HG03460 (cell line): ENCODE measurements at regions not wholly inside any gene's neighbourhood (a gene's known extent, or its start where the extent isn't known, plus 50 kb on each side); places are given as distances from the start of the nearest gene placed in this dataset.

Source experiments
- ATAC-seq: cut with Tn5 transposase; IDR thresholded peaks from one replicate; pipeline ENCODE4 v1.9.1; 2021; ENCODE audit not compliant: unreplicated experiment

DNA sequence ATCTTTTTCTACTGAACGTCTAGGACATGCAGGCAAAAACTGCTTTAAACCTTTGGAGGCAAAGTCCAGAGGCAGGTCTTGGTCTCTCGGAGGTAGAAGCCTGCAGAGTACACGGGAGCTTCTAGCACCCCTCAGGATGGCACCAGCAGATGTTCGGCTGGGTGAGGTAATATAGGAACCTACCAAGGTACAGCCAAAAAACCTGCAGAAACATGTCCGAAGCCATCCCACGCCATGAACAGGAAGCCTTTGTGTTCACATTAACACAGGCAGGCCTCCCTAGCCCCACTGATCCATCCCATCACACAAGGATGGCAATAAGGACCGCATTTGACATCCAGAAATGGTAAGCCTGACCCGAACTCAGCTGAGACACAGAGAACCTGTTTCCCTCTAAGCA, 157.9 kb upstream of the HES1 start:
- ATAC-seq, result no peak

DNA sequence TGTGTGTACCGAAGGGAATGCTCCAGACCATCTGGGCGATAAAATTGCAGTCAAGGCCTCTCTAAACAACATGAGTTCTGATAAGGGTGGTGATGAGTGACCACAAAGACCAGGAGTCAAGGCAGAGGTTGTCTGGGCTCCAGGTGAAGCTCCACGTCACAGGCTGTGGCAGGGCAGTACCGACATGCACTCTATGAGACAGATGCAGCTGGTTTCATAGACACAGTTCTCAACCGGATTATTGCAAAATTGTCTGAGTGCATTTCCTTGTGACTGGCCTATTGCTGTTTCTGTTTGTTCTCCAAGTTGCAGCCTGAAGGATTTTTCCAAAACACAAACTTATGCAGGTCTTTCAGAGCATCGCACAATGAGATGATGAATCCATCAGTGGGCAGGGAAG, 157.5 kb upstream of the HES1 start:
- no peak for ATAC-seq

DNA sequence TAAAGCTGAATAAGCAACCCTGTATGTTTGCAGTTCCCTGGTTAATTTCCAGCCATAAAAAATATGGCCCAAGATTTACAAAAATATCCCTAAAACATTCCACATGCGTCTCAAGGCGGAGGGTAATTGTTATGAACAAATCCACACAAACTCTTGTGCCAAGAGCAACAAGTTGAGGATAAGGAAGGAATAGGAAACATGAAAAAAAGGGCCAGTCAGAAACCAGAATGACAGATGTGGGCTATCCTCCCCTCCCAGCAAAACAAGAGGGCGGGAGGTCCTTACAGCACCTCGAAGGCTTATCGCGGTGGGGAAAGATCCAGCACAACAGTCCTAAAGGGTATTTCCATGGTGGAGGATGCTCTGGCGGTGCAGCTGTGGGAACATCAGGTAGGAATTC, 155.6 kb upstream of the HES1 start:
- ATAC-seq, result no peak

DNA sequence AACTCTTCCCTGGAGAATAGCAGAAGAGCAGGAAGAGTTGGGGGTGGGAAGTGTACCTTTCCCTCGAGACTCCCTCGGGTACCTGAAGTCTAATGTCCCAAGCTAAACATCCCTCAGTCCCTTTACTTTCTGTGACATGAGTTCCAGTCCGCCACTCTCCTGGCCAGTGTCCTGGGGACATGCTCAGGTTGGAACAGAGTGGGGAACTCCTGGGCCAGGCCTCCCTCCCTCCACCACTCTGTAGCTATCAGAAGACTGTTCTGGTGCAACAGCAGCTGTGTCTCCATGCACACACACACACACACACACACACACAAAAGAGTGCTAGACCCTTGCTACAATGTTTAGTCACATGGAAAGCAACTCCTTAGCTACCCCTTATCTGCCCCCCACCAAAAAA, 155.0 kb upstream of the HES1 start:
- ATAC-seq, result no peak

DNA sequence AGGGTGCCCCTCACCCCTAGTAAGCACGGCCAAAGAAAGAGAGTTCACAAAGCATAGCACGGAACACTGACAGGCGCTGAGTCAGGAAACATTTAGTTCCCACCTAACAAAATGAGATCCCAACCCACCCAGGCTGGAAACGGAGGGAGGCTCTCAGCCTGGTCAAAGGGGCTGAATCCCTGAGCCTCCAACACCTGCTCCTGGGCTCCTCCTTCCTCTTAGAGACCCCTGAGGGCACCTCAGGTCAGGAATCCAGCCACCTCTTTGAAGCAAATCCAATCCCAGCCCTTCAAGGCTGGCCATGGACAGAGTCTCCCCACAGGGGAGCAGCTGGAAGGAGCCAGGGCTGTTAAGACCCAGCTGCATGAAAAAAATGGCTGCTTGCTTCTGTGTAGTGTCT, 154.4 kb upstream of the HES1 start:
- ATAC-seq, result no peak

DNA sequence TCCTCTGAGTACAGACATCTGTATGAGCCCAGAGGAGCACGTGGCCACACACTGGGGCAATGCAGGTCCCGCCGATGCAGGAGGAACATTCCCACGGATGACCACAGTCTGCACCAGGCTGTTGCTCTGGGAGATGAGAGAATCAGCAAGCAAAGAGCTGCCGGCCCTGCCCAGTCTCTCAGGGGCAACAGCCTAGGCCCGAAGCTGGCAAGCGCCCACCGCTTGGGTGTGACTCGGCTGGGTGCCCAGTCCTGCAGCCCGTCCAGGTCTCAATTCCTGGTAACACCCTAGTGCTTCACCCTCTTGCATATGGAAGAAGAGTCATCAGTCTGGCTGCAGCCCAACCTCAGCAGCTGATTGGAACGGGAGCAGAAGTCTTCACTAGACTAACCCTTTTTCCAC, 153.7 kb upstream of the HES1 start:
- ATAC-seq, result no peak

DNA sequence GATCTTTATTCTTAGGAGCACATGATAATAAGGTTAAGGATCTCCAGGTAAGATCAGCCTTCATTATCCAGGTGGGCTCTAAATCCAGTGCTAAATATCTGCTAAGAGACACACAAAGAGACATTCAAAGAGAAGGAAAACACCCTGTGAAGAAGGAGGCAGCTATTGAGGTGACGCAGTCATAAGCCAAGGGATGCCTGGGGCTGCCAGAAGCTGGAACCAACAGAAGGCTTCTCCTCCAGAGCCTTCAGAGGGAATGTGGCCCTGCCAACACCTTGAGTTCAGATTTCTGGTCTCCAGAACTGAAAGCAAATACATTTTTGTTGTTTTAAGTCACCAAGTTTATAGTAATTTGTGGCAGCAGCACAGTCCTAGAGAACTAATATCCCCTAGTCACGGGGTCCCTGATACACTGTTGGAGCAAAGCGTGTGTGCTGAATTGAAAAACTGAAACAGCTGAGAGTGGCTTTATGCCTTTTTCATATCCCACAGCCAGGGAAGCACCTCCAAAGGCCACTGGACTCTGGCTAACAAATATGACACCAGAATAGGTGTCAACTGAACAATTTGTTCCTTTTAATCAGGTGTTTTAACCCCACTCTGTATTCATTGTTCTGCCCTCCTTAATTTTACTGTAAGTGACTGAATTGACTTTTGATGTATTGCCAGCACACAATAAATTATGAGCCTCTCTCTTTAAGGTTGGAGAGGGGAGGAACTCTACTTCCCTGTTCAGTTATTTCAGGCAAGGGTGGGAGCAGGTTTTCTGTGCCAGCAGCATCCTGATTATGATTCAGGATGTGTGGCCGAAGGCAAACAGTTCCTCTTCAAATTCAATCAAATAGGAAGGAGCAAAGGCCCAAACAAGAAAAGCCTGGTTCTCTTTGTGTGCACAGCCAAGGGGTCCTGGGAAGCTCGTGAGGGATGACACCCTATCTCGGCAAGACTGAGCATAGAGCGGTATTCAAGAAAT, 151.8 kb upstream of the HES1 start:
- ATAC-seq, result no peak

DNA sequence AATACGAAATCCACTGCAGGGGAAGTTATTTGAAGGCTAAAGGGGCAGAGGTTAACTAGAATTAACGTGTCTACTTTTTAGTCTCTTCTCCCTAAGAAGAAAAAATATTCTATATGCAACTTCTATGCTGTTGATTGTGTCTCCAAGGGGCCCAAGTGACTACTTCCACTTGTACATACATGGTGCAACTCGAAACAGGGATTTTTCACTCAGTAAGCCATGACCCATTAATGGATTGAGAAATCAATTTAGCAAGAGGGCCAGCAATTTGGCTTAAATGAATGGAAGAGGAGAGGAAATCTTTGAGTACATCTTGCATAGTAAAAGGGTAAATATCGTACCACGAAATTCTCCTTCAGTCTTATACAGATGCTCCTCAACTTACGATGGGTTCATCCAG, 151.1 kb upstream of the HES1 start:
- ATAC-seq, result no peak

DNA sequence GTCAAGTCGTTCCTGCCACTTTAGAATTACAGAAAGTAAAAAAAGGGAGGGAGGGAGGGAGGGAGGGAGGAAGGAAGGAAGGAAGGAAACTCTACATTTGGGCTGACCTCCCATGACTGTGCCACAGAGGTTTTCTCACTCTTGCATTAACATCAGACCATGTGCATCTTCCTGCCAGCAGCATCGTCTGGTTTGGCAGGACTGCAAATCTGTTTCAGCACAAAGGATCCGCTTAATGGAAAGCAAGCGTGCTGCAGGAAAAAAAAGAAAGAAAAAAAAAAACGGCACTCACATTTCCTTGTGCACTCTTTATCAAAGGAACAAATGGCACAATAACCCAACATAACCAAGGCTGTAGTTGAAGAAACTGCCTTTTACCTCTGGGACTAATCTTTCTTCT, 148.8 kb upstream of the HES1 start:
- no peak for ATAC-seq

DNA sequence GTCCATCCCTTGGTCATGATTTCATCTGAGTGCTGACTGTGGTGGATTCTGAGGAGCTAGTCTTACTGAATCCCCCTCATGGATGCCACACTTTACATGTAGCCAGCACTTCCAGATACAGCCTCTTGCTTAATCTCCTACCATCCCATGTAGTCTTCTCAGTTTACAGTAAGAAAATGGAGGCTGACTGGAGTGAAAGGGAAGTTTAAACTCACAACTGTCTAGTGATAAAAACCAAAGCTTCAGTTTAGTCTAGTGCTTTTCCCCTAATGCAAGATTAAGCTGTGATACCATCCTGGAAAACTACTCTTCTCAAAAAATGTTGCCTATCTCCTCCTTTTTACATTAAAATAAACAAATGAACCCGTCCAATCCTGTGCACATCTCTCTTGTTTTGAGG, 146.8 kb upstream of the HES1 start:
- ATAC-seq, result no peak

DNA sequence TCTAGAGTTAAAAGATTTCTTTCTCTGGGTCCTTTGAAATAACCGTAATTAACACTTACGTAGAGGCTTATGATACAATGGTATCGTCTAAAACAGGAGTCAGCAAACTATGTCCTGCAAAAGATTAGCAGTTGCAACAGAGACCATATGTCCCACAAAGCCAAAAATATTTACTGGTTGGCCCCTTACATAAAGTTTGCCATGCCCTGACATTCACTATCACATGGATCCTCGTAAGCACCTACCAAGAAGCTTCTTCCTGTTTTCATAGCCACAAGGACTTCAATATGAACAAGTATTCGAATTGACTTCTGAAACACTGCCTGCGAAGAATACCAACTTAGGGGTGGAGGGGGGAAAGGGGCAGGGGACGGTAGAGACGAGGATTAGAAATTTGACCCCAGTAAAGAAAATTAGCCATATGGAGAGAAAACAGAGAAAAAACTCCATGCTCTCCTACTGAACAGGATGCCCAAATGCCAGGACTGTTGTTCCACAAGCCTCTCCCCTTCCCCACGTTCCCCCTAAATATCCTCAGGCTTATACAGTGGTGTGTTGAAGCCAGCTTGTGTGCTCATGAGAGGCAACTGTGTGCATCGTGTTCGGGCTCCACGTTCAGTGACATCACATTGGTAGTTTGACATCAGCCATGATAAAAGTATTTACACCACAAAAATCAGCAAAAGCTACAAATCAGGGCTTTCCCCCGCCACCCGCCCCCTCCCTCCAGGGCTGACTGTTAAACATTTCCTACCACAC, 144.1 kb upstream of the HES1 start:
- ATAC-seq, result no peak

DNA sequence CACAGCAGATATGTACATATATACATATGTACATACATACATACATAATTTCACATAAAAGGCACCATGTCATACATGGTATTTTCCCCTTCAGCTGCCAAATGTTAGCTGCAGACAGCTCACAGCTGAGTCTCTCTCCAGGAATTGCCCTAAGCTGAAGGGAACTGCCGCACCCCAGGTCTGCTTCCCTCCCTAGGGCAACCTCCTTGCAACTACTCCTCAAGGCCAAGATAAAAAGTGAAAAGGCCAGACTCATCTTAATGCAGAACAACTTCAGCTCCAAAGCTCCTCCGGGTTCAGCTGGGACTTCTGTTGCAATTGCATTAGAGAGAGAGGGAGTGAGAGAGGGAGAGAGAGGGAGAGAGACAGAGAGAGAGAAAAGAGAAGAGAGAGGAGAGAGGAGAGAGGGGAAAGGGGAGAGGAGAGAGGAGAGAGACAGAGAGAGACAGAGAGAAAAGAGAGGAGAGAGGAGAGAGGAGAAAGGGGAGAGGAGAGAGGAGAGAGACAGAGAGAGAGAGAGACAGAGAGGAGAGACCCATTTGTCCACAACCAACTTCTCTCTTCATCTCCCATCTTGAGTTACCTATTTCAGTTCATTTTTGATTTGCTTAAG, 143.4 kb upstream of the HES1 start:
- no peak for ATAC-seq

DNA sequence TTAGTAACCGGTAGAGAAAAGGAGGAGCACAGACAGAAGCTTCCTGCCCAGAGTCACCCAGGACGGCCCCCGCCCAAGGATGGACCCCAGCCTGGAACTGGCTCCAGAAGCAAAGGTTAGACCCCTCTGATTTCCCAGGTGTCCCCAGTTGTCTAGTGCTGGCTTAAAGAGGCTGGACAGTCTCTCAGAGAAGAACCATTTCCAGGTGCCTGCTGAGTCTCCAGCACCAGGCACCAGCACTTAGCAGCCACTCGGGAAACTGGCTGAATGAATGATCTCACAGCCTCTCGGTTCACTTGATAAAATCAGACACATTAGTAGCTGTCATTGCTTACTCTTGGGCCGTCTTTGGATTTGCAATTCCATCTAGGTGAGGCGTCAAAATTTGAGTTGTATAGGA, 139.7 kb upstream of the HES1 start:
- ATAC-seq, result no peak

DNA sequence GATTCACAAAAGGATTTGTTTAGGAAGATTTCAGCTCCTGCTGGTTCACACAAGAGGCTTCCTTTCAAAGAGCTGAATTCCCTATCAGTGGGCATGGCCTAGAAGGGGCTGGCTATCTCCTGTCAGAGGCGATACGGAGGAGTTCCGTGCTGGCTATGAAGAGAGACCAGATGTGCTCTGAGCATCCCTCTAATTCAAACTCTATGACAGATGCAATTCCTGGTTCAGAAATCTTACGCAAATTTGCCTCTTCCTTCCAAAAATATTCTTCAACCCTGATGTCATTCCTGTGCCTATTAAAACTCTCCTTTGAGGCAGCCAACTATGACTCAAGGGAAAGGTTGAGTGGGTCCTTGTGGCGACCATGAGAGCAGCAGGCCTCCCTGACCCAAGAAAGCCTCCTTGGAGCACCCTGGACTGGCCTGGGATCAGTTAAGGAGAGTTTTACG, 139.3 kb upstream of the HES1 start:
- ATAC-seq, result no peak

DNA sequence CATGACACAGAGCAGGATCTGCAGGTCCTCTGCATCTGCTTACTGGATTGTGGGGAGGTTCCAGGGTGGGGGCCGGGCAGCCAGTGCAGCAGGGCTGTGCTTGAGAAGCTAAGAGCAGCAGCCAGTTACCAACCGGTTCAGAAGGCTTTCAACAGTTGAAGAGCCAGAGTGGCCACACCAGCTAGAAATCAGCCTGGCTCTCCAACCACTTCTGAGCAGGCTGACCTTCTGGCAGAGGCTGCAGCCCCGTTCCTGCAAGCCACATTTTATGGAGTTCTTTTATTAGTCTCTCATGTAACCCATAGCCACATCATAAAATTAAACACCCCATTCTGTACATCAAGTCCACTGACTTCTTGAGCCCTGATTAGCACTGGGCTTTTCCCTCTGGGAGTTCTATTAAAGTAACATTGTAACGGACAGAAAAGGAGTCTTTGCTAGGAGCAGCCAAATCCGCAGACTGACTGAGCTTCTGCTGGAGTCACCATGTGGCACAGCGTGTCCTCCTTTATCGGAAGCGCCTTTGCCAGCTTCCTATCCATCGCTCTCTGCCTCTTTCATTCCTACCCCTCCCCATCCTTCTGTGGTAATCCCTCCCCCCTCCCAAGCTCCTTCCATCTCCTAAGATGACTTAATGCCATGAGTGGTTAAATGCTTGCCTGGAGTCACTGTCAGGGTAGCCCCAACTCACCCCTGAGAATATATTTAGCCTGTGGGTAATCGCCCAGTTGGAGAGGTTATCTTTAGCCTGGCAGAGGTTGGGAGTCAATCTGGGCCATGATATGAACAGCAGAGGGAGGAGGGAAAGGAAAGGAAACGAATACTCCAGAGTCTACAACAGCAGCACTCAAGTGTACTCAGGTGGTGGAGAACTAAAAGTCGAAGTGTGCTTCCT, 138.5 kb upstream of the HES1 start:
- no peak for ATAC-seq

DNA sequence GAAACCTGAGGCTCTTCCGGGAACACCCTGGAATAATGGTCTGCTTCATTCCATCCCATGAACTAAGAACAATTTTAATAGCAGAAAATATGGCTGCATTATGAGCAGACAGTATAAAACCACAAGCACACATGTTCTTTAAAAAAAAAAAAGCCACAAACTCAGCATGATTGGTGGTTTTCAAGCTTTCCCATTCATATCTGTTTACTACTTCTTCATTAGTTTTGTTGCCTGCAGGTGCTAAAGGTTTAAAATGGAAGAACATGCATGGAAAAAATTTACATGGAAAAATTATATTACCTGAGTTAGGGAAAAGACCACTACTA, 137.9 kb upstream of the HES1 start:
- no peak for ATAC-seq

DNA sequence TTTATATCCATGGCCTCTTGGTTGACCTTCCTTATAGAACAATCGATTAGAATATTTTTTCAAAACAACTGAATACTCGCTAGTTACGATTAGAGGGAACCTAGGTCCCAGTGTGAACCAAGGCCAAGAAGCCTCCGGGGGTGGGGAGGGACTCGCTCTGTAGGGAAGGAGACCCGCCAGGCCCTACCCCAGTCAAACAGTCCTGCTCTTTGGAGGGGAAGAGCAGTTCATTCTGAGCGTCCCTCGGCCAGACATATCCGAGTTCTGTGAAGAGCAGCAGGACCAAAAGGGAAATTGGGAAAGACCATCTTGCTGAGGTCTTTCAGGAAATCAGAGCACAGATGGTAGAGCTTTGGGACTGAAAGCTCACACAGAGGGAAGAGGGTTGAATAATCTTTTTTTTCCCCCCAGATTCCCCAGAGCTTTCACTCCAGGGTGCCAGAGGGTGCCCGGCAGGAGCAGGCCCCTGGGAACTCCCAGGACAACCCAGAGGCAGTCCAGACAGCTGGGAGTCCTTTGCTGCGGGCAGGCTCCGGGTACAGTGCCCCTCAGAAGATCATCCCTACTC, 137.2 kb upstream of the HES1 start:
- ATAC-seq, result no peak

DNA sequence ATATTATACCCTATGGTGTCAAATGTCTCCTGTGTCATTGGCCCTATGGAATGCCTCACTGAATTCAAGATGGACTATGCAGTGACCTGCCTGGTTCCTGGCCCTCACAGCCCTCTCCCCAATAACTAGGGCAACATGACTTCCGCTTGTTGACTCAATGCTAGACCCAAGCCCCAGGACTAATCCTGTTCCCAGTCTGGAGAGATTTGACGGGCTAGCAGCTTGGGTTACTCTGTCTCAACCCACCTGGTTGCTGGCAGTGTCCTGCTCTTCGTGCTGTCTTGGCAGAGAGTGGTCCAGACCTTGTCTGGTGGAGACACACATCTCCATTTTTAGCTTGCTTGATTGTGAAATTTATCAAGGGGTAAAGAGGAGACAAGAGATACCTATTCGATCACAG, 135.8 kb upstream of the HES1 start:
- ATAC-seq, result no peak

DNA sequence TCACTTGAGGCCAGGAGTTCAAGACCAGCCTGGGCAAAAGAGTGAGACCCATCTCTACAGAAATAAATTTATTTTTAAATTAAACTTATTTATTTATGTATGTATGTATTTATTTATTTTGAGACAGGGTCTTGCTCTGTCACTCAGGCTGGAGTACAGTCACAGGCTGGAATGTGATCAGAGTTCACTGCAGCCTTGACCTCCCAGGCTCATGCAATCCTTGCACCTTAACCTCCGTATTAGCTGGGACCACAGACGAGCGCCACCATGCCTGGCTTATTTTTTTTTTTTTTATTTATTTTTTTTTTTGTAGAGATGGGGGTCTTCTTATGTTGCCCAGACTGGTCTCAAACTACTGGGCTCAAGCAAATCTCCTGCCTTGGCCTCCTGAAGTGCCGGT, 135.2 kb upstream of the HES1 start:
- no peak for ATAC-seq

DNA sequence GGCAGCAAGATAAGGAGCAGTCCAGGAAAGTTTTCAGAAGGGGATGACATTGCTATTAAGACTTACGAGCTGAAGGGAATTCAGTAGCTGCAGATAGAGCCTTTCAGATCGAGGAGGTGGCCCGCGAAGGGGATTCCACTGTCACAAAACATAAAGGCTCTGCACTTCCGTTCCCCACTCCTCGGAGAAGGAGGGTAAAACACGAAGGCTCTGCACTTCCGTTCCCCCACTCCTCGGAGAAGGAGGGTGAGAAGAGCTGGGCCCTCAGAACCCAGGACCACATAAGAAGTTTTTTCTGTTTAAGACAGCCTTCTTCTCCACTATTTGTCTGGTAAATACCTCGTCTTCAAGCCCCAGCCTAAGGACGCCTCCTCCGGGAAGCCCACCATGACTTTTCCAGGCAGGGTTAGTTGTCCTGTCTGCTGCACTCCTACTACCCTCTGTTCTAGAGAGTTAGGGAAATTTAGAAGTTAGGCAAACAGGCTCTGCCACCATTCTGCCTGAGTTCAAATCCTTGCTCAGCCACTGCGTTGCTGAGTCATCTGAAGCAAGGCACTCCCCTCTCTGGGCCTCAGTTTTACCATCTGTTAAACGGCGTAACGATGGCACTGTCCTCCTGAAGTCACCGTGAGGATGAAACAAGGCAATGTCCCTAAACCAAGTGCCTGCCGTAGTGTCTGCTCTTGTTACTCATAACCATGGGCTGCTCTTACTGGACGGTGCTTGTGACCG, 134.1 kb upstream of the HES1 start:
- no peak for ATAC-seq
